Stimulated activated naive CD8-positive, alpha-beta T cell treated with anti-CD3 and anti-CD28 coated beads, Interleukin-15, Interleukin-2, amounts not matched to agents 100 U/mL and 50 U/mL, for 24 hours (primary cell): ENCODE measurements at regions not wholly inside any gene's neighbourhood (a gene's known extent, or its start where the extent isn't known, plus 50 kb on each side); places are given as distances from the start of the nearest gene placed in this dataset.

ENCODE experiments used
- ATAC-seq: fragments of 150-1000 bp; cut with Tn5 transposase; one replicate; pipeline ENCODE4 v1.10.0; 2021
- DNase-seq: peaks from one replicate; pipeline ENCODE4 v3.0.0; 2021

DNA sequence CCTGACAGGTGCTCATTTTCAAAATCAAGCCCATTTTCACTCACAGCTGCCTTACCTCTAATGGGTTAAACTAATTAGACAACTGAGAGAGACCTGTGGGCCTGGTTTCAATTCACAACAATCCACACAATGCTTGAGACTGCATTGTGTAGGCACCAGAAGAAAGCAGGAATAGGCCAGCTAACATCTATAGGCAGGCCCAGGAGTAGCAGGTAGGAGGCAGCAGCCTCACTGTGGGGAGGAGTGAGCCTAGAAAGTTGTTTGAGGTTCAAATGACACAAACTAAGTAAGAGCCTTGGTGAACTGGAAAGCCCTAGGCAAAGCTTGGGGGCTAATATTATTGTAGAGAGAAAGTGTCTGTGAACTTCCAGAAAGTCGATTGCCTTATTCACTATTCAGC is 289.5 kb upstream of the CCDC196 start:
- ATAC-seq: no peak
- no peak for DNase-seq

DNA sequence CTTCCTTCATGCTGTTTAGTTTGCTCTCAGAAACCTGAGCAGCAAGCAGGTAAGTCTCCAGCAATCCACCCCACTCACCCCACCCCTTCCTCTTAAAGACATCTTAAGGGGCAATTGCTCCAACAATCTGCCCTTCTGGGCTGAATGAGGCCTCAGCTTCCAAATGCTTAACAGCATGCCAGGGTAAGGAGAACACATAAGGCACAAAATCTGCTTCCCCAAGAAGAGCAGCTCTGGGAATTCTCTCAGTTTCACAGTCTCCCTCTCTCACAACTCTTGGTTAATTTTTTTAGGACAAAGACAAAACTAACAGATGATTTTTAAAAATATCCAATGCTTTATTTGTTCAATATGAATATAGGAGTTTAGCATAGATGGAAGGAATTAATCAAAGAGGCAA is 288.9 kb upstream of the CCDC196 start:
- ATAC-seq: no peak
- DNase-seq: no peak

DNA sequence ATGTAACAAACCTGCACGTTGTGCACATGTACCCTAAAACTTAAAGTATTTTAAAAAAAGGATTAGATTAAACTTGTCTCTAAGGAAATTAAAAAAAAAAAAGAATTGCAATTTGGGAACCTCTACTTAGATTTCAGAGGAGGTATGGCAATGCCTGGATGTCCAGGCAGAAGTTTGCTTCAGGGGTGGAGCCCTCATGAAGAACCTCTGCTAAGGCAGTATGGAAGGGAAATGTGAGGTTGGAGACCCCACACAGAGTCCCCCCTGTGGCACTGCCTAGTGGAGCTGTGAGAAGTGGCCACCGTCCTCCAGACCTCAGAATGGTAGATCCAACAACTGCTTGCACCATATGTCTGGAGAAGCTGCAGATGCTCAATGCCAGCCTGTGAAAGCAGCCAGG is 279.6 kb upstream of the CCDC196 start:
- DNase-seq (no peak), ATAC-seq (no peak)

DNA sequence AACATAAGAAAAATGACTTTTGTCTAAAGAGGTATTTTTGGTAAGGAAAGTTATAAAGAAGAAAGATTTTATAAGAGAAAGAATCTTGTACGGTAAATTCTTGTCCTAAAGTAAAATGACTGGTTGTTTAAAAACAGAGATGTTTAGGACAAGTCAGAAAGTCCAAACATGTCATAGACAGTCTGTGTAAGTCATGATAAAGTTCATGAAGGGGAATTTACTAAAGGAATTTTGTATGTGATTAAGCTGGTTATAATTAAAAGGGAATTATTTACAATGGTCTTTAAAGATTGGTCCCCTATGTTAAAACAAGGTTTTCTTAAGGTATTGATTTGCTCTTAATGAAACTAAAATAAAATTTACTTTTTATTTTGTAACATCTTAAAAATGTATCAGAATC is 269.4 kb upstream of the CCDC196 start:
- DNase-seq (no peak), ATAC-seq (no peak)

DNA sequence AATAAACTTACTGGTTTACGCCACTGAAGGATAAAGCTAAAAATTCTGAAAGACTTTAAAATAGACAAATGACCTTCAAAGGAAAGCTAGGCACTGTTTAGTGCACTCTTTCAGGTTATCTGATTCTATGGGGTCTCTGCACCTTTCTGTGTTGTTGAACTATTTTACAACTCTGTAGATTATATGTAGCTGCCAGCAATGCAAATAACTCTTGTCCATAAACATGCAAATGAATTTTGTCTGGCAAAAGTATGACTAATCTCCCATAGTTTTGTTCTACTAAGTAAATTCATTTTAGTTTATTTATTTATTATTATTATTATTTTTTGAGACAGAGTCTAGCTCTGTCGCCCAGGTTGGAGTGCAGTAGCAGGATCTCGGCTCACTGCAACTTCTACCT is 266.3 kb upstream of the CCDC196 start:
- ATAC-seq (no peak), DNase-seq (no peak)

DNA sequence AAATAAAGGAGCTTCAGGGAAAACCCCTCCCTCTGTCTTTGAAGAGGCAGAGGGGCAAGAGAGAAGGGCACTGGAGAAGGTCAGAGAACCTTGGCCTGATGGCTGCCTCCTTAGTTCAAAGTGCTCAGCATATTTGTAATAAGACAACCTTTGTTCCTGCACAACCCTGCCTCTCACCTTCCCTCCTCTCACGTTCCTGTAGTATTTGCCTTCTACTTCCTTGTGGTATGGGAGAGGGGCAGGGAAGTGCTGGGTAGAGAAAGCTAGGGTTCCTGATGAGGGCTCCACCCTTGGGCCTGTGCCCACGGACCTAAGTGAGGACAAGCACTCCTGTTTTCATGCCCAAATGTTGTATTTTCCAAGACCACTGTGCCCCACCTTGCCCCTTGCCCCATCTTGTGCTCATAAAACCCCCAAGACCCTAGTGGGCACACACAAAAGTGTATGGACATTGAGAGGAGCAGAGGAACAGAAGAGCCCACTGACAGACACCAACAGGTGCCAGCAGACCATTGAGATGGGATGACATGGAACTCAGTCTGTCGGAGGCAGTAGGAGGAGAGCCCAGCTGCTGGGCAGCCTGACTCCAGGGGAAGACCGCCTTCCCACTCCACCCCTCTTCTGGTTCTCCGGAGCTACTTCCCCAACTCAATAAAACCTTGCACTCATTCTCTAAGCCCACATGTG is 261.5 kb upstream of the CCDC196 start:
- DNase-seq: no peak
- no peak for ATAC-seq

DNA sequence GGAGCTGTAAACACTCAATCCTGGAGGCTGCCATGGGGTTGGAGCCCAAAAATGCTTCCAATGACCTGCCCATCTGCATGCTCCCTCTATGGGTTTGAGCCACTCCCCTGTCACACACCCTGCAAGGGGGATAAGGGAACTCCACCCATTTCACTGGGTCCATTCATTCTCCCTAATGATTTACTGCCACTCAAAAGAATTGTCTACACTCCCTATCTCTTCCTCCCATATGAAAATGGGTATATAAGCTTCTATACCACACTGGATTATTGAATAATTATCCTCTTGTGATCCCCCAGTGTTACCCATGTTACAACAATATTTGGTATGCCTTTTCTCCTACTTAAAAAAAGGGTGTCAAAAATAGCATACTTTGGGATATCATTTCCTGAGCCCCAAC is 260.8 kb upstream of the CCDC196 start:
- ATAC-seq (no peak), DNase-seq (no peak)

DNA sequence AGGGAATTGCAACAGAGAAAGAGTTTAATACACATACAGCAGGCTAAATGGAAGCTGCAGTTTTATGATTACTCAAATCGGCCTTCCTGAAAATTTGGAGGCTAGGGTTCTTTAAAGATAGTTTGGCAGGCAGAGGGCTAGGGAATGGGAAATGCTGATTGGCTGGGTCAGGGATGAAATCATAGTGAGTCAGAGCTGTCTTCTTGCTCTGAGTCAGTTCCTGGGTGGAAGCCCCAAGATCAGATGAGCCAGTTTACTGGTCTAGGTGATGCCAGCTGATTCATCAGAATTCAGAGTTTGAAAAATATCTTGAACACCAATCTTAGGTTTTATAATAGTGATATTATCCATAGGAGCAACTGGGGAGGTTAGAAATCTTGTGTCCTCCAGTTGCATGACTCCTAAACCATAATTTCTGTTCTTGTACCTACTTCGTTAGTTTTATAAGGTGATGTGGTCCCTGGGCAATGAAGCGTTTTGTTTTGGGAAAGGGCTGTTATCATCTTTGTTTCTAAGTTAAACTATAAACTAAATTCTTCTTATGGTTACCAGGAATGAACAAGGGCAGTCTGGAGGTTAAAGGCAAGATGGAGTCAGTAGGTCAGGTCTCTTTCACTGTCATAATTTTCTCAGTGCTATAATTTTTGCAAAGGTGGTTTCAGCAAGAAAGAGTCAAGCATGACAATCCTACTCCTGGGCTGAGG is 257.8 kb upstream of the CCDC196 start:
- ATAC-seq: peak; percentile 86
- peak; percentile 34 for DNase-seq

DNA sequence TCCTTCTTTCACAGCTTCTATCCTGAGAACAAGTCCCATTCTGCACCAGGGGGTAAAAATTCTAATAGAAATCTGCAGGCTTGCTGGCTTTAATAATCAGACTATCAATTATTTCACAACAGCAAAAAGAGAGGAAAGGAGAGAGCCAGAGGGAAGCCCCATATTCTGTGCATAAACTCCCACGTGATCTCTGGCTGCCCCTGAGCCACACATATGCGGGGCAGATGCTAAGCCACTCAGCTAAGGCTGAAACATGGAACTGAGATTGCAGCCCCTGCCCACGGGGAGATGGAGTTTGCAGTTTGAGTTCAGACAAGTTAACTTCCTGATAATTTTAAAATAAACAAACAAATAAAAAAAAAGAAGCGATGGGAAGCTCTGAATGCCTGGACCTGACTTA is 254.4 kb upstream of the CCDC196 start:
- DNase-seq (no peak), ATAC-seq (no peak)

DNA sequence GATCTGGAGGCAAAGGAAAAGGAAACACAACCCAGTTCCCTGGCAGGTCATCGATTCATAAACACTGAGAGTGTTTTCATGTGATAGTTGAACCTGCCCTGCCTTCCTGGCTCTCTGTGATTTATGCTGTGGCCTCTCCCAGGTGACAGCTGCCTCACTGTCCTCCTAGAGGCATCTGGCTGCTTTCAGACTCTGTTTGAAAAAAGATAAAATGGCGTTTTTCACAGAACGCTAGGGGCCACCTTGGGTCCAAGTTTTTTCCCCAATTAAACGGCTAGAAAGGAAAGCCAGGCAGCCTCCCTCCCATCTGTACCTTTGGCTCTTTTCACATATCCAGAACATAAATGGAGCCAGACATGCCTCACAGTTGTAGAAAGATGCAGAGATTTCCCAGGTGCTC is 252.6 kb upstream of the CCDC196 start:
- no peak for ATAC-seq

DNA sequence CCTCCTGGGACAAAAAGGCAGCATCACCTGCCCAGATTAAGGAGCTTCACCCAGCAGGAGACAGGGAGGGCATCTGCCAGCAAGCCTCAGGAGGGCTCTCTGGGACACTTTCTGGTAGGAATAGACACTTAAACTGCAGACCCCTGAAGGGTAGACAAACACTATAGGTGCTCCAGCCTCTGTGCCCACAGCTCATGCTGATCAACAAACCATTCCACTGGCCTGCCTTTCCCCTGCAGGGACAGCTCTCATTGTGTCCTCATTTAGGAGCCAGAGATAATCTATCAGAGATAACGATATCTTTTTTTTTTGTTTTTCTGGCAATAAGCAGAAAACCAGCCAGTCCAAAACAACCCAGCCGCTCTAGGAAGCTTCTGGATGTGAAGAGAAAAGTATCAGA is 251.8 kb upstream of the CCDC196 start:
- ATAC-seq (no peak), DNase-seq (no peak)

More for the DNA sequence above, 252.6 kb upstream of the CCDC196 start:
- DNase-seq: no peak

DNA sequence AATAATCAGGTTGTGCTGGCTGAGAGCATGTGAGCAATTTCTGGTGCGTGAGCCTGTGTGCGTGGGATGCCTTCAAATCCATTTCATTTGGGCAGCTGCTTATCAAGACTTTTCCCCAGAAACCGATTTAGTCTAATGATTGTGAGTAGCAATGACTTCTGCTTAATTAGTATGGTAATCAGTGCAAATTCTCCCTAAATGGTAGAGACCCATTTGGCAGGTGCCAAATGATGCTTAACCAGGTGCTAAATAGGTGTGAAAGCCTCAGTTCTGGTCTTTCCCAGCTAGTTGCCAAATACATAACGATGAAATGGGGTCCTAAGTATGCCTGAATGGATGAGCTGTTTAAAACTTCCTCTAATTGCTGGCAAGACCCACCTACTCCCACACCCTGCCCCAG is 248.4 kb upstream of the CCDC196 start:
- ATAC-seq: no peak
- DNase-seq: no peak

DNA sequence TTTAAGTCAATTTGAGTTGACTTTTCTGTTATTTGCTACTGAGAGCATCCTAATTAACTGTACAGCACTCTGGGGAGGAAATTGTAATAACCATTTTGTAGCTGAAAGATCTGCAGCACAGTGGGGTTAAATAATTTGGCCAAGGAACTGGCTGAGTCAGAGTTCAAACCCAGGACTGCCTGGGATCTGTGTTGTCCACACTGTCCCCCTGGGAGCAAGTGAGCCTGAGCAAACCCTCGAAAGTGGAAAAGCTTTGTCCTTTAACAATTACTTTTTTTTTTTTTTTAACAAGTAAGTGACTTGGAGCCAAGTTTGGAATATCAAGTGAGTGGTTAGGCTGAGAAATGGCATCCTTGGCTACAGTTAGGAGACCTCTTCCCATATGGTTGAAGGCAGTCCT is 247.2 kb upstream of the CCDC196 start:
- ATAC-seq: no peak
- no peak for DNase-seq

DNA sequence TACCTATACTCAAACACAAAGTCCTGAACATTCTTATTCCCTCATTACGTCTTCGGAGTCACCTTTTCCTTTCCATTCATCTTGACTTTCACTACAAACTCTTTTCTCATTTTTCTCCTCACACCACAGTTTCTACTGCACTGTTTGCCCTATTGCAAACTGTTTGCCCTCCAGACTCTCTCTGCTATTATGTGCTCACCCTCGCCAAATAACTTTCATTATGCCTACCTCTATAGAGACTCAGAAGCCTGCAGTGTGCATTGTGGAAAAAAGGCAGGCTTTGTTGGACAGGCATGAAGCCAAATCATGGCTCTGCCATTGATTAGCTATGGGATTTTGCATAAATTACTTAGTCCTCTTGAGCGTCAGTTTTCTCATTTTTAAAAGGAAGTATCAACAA is 246.6 kb upstream of the CCDC196 start:
- ATAC-seq (no peak), DNase-seq (no peak)

DNA sequence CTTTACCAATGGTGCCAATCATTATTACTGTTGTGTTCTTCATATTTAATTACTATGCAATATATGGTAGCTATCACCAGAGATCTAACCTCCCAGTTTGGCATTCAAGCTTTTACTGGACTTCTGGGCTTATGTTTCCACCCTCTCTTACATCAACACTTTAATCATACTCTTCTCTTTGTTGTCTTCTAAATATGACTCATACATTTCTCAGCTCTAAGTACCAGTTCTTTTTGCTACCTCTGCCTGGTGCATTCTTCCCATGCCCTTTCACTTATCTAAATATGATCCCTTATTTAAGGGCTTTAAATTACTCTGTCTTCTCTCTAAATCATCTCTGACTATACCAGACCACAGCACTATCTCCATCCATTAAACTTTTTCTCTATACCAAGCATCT is 246.1 kb upstream of the CCDC196 start:
- DNase-seq (no peak), ATAC-seq (no peak)

DNA sequence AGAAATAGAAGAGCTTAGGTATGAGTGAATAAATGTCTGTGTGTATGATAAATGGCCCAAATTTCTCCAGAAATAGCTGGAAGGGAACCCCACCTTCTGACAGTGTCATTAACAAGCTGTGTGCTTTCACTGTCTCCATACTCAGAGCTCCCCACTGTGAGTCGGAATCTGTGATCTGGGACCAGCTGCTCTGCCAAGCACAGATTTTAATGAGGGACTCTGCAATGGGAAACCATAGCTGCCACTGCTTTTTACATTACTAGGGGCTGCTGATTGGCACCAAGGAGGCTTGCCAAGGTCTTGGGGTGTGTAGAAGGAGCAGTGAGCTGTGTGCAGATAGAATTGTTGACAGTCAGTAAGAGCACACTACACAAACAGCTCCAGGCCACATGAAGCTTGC is 244.2 kb upstream of the CCDC196 start:
- no peak for ATAC-seq
- no peak for DNase-seq

DNA sequence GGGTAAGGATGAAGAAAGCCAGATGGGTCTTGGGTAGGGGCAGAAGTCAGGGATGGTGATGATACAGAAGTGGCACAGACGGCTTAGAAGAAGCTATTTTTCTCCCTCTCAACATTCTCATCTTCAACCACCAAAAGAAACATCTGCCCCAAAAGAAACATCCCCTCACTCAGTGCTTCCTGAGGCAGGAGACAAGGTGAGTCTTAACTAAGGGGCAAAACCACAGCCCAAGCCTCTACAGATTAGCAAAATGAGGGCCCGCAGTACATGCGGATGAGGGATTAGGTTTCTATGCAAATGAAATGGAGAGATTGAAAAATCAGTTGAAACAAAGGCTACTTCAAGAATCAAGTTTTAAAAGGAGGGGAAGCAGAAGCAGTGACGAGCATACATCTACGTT is 241.3 kb upstream of the CCDC196 start:
- ATAC-seq: no peak

DNA sequence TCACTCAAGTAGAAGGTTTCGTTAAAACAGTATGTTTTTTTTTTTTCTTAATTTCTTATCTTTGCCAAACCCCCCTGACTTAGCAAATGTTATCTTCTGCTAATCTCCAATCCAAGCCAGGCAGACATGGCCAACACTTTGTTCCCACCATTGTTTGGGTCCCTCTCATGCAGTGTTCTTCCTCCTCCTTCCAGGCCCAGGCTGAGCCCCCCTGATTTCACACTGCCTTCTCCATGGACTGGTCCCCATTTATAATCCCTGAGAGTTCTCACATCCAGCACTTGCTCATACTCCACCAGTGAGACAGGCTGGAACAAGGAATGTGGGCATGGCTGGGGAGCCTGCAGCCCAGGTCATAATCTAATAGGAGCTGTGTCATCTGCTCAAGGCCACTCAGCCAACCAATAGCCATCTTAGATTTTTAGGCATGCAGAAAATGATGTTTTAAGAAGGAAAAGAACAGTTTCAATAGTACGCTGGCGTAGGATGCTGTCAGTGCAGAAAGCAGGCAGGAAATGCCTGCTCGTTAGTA is 238.4 kb upstream of the CCDC196 start:
- no peak for ATAC-seq
- no peak for DNase-seq

More for the DNA sequence above, 241.3 kb upstream of the CCDC196 start:
- DNase-seq: no peak

DNA sequence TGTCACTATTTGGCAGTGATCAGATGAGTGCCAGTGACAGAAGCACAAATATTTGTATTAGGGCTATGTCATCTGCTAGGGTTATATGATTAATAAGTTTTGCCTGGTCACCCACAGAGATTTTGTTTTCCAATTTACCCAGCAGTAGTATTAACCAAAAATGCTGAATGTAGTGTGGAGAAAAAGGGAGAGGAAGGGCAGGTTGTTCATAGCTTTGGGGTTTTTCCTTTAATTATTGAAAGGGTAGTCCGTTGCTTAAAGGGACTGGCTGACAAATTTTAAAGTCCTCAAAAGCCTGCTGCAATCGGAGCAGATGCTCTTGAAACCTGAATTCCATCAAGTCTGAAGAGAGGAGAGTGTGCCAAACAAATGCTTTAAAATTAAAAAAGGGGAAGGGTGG is 237.9 kb upstream of the CCDC196 start:
- DNase-seq (no peak), ATAC-seq (no peak)

DNA sequence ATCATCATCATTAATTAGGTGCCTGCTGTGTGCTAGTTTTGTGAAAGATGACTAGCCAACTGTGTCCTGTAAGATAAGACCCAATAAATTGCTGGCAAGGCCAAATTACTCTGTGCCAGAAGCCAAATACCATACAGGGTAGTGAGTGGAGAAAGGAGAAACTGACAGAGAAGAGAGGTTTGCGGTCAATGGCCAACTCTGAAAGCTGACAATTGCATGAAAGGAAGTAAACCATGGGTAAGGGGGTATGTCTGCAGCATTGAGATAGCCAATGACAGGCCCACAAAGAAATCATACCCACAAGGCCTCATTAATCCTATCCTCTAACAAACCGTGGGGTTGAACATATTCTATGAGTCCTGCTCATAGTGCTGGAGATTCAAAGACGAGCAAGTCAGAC is 236.6 kb upstream of the CCDC196 start:
- DNase-seq (no peak), ATAC-seq (no peak)

DNA sequence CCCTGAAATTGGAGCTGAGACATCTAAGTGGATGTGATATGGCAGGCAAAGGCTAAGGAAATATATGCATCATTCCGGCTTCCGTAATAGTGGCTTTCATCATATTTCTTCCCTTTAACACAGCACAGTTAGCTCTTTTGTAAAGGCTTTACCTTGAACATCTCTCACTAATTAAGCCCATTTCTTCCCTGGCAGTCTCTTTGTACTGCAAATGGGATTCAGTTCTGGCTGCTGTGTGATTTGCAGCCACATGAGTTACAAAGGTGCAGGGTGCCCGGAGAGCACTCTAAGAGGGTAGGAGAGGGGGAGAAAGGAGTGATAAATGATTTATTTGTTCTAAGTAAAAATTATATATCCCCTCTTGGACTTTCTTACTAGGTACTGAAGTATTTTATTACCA is 232.1 kb upstream of the CCDC196 start:
- DNase-seq: no peak
- no peak for ATAC-seq

DNA sequence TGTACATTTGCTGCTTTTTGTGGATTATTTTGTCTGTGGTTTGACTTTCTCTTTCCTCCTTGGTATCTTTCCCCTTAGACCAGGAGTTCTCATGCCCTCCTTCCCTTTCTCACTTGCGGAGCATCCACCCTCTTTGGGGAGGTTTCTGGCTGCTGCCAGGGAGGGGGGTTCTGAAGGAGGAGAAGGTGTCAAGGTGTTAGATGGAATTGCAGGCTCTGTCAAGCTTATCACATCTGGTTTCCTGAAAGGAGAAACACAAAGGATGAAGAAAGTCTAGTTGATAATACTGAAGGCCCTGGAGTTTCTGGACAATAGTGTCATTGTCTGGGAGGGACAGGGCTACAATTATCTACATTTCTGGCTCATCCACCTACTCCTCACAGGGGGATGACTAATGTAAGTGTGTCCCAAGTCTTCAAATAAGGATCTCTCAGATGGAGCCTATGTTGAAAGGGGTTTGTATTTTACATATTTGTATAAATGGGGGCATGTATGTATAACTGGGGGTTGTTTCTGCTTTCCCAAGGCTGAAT is 217.3 kb upstream of the CCDC196 start:
- DNase-seq: no peak
- ATAC-seq: no peak

DNA sequence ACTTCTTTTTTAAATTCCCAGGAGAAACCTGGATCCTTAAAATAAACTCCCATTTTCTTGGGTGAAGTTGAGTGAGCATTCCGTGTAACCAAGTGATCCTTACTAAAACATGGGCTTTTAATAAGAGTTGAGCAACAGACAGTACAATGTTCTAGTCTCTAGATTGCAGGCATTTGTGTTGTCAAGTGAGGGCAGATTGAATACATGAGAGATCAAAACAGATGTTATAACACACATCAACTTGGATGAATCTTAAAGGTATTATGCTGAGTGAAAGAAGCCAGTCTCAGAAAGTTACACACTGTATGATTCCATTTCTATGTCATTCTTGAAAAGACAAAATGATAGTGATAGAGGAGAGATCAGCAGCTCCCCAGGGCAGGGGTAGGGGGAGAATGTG is 213.9 kb upstream of the CCDC196 start:
- DNase-seq (no peak), ATAC-seq (no peak)
